Memory B cell (primary cell): ENCODE measurements at regions not wholly inside any gene's neighbourhood (a gene's known extent, or its start where the extent isn't known, plus 50 kb on each side); places are given as distances from the start of the nearest gene placed in this dataset.

Experiments
- ATAC-seq: fragments of 150-1000 bp; cut with Tn5 transposase; 2 replicates; pipeline ENCODE4 v1.10.0; 2021; ENCODE audit warnings: low read depth, mild to moderate bottlenecking, moderate library complexity
- DNase-seq, 2 donors: peaks; one replicate each; pipeline ENCODE4 v3.0.0; 2022; ENCODE audit warnings: low spot score in 2 of 2
- H3K27ac Mint-ChIP-seq: one replicate; pipeline ENCODE4 v1.8.0; 2022; ENCODE audit warnings: mild to moderate bottlenecking, moderate library complexity, mixed read lengths
- H3K27me3 Mint-ChIP-seq: one replicate; pipeline ENCODE4 v1.8.0; 2022; ENCODE audit warnings: mixed read lengths
- H3K36me3 Mint-ChIP-seq: one replicate; pipeline ENCODE4 v1.8.0; 2022; ENCODE audit warnings: mild to moderate bottlenecking, mixed read lengths
- H3K4me1 Mint-ChIP-seq: one replicate; pipeline ENCODE4 v1.8.0; 2022; ENCODE audit warnings: mixed read lengths
- H3K4me3 Mint-ChIP-seq: one replicate; pipeline ENCODE4 v1.8.0; 2022; ENCODE audit warnings: mild to moderate bottlenecking, moderate library complexity, mixed read lengths
- H3K9me3 Mint-ChIP-seq: one replicate; pipeline ENCODE4 v1.8.0; 2022; ENCODE audit warnings: mixed read lengths

- no peaks in the 10 kb centered on the region for H3K9me3 Mint-ChIP-seq
- H3K4me1 Mint-ChIP-seq, result no peaks in the 10 kb centered on the region
- ATAC-seq, result no peak
- no peaks in the 10 kb centered on the region for H3K27me3 Mint-ChIP-seq
- H3K27ac Mint-ChIP-seq, result no peak overlapping the region
- DNase-seq, result no peak
- H3K4me3 Mint-ChIP-seq, result no peak overlapping the region
- H3K36me3 Mint-ChIP-seq, result no peaks in the 10 kb centered on the region
These were observed 105.7 kb upstream of the AGA start for GRCh38 chr4:177547985-177548384.

GRCh38 chr4:177555007-177555574, 112.9 kb upstream of the AGA start:
- H3K27ac Mint-ChIP-seq, result no peak overlapping the region
- H3K4me1 Mint-ChIP-seq, result peaks cover 3% of the 10 kb centered on the region
- no peaks in the 10 kb centered on the region for H3K27me3 Mint-ChIP-seq
- DNase-seq (no peak), ATAC-seq (no peak)
- no peaks in the 10 kb centered on the region for H3K9me3 Mint-ChIP-seq
- H3K4me3 Mint-ChIP-seq, result no peak overlapping the region
- H3K36me3 Mint-ChIP-seq, result no peaks in the 10 kb centered on the region

GRCh38 chr4:177557416-177557815, 115.2 kb upstream of the AGA start:
- Mint-ChIP-seq H3K27ac (no peak overlapping the region), H3K4me1 (peaks cover 3% of the 10 kb centered on the region), H3K36me3 (no peaks in the 10 kb centered on the region), H3K4me3 (no peak overlapping the region), H3K9me3 (no peaks in the 10 kb centered on the region), H3K27me3 (no peaks in the 10 kb centered on the region)
- DNase-seq (no peak), ATAC-seq (no peak)

GRCh38 chr4:177558995-177559394, 116.8 kb upstream of the AGA start:
- Mint-ChIP-seq H3K9me3 (no peaks in the 10 kb centered on the region), H3K4me3 (no peak overlapping the region), H3K27ac (no peak overlapping the region), H3K4me1 (peaks cover 3% of the 10 kb centered on the region), H3K27me3 (no peaks in the 10 kb centered on the region), H3K36me3 (no peaks in the 10 kb centered on the region)
- no peak for ATAC-seq
- DNase-seq, result no peak

- Mint-ChIP-seq H3K4me1 (no peaks in the 10 kb centered on the region), H3K27me3 (no peaks in the 10 kb centered on the region), H3K9me3 (no peaks in the 10 kb centered on the region), H3K36me3 (no peaks in the 10 kb centered on the region), H3K4me3 (no peak overlapping the region), H3K27ac (no peak overlapping the region)
- no peak for DNase-seq
- ATAC-seq, result no peak
These were observed 119.9 kb upstream of the AGA start for GRCh38 chr4:177562163-177562562.

- ATAC-seq (no peak), DNase-seq (no peak)
- no peak overlapping the region for H3K4me3 Mint-ChIP-seq
- no peaks in the 10 kb centered on the region for H3K36me3 Mint-ChIP-seq
- H3K27ac Mint-ChIP-seq, result no peak overlapping the region
- H3K27me3 Mint-ChIP-seq, result no peaks in the 10 kb centered on the region
- H3K4me1 Mint-ChIP-seq, result no peaks in the 10 kb centered on the region
- H3K9me3 Mint-ChIP-seq, result no peaks in the 10 kb centered on the region
These were observed 120.6 kb upstream of the AGA start for GRCh38 chr4:177562859-177563258.

GRCh38 chr4:177566691-177567090, 124.5 kb upstream of the AGA start:
- no peaks in the 10 kb centered on the region for H3K36me3 Mint-ChIP-seq
- no peaks in the 10 kb centered on the region for H3K27me3 Mint-ChIP-seq
- DNase-seq (no peak), ATAC-seq (no peak)
- H3K27ac Mint-ChIP-seq, result no peak overlapping the region
- no peaks in the 10 kb centered on the region for H3K4me1 Mint-ChIP-seq
- no peak overlapping the region for H3K4me3 Mint-ChIP-seq
- H3K9me3 Mint-ChIP-seq, result no peaks in the 10 kb centered on the region

GRCh38 chr4:177568931-177569330, 126.7 kb upstream of the AGA start:
- H3K27ac Mint-ChIP-seq, result no peak overlapping the region
- no peaks in the 10 kb centered on the region for H3K27me3 Mint-ChIP-seq
- H3K9me3 Mint-ChIP-seq, result no peaks in the 10 kb centered on the region
- DNase-seq (no peak), ATAC-seq (no peak)
- peaks cover 2% of the 10 kb centered on the region for H3K36me3 Mint-ChIP-seq
- H3K4me1 Mint-ChIP-seq, result no peaks in the 10 kb centered on the region
- no peak overlapping the region for H3K4me3 Mint-ChIP-seq

- Mint-ChIP-seq H3K27me3 (no peaks in the 10 kb centered on the region), H3K36me3 (peaks cover 2% of the 10 kb centered on the region), H3K4me1 (no peaks in the 10 kb centered on the region), H3K4me3 (no peak overlapping the region), H3K27ac (no peak overlapping the region), H3K9me3 (no peaks in the 10 kb centered on the region)
- ATAC-seq (no peak), DNase-seq (no peak)
These were observed 127.2 kb upstream of the AGA start for GRCh38 chr4:177569434-177569833.

GRCh38 chr4:177573507-177573906, 131.3 kb upstream of the AGA start:
- H3K36me3 Mint-ChIP-seq, result peaks cover 2% of the 10 kb centered on the region
- H3K27ac Mint-ChIP-seq, result no peak overlapping the region
- no peaks in the 10 kb centered on the region for H3K9me3 Mint-ChIP-seq
- ATAC-seq, result no peak
- no peaks in the 10 kb centered on the region for H3K4me1 Mint-ChIP-seq
- H3K4me3 Mint-ChIP-seq, result no peak overlapping the region
- no peaks in the 10 kb centered on the region for H3K27me3 Mint-ChIP-seq
- DNase-seq, result no peak

GRCh38 chr4:177574446-177574845, 132.2 kb upstream of the AGA start:
- no peak overlapping the region for H3K27ac Mint-ChIP-seq
- H3K4me1 Mint-ChIP-seq, result no peaks in the 10 kb centered on the region
- DNase-seq (no peak), ATAC-seq (no peak)
- H3K4me3 Mint-ChIP-seq, result no peak overlapping the region
- no peaks in the 10 kb centered on the region for H3K9me3 Mint-ChIP-seq
- no peaks in the 10 kb centered on the region for H3K27me3 Mint-ChIP-seq
- peaks cover 2% of the 10 kb centered on the region for H3K36me3 Mint-ChIP-seq

GRCh38 chr4:177579649-177580048, 137.4 kb upstream of the AGA start:
- ATAC-seq, result no peak
- H3K36me3 Mint-ChIP-seq, result no peaks in the 10 kb centered on the region
- H3K27ac Mint-ChIP-seq, result no peak overlapping the region
- H3K4me1 Mint-ChIP-seq, result no peaks in the 10 kb centered on the region
- no peaks in the 10 kb centered on the region for H3K9me3 Mint-ChIP-seq
- no peak overlapping the region for H3K4me3 Mint-ChIP-seq
- H3K27me3 Mint-ChIP-seq, result no peaks in the 10 kb centered on the region
- DNase-seq, result no peak

GRCh38 chr4:177582992-177583391, 140.8 kb upstream of the AGA start:
- DNase-seq, result no peak
- H3K4me1 Mint-ChIP-seq, result no peaks in the 10 kb centered on the region
- no peak for ATAC-seq

GRCh38 chr4:177587989-177588388, 145.8 kb upstream of the AGA start:
- Mint-ChIP-seq H3K4me3 (no peak overlapping the region), H3K27ac (no peak overlapping the region), H3K36me3 (no peaks in the 10 kb centered on the region), H3K4me1 (no peaks in the 10 kb centered on the region), H3K9me3 (no peaks in the 10 kb centered on the region), H3K27me3 (no peaks in the 10 kb centered on the region)
- DNase-seq (no peak), ATAC-seq (no peak)

More at GRCh38 chr4:177582992-177583391, 140.8 kb upstream of the AGA start:
- Mint-ChIP-seq H3K9me3 (no peaks in the 10 kb centered on the region), H3K4me3 (no peak overlapping the region), H3K27ac (no peak overlapping the region), H3K36me3 (no peaks in the 10 kb centered on the region), H3K27me3 (no peaks in the 10 kb centered on the region)

- no peak for DNase-seq
- H3K4me1 Mint-ChIP-seq, result no peaks in the 10 kb centered on the region
- H3K27me3 Mint-ChIP-seq, result no peaks in the 10 kb centered on the region
- H3K4me3 Mint-ChIP-seq, result no peak overlapping the region
- no peak overlapping the region for H3K27ac Mint-ChIP-seq
- no peak for ATAC-seq
- H3K9me3 Mint-ChIP-seq, result no peaks in the 10 kb centered on the region
- H3K36me3 Mint-ChIP-seq, result no peaks in the 10 kb centered on the region
These were observed 153.1 kb upstream of the AGA start for GRCh38 chr4:177595386-177595785.
